ENCODE measurements at regions not wholly inside any gene's neighbourhood (a gene's known extent, or its start where the extent isn't known, plus 50 kb on each side); places are given as distances from the start of the nearest gene placed in this dataset.
"Not testable (repeated sequence)": the region's sequence is repeated elsewhere in the genome, so short reads cannot be mapped to it uniquely, and the experiment has no call there.

DNA sequence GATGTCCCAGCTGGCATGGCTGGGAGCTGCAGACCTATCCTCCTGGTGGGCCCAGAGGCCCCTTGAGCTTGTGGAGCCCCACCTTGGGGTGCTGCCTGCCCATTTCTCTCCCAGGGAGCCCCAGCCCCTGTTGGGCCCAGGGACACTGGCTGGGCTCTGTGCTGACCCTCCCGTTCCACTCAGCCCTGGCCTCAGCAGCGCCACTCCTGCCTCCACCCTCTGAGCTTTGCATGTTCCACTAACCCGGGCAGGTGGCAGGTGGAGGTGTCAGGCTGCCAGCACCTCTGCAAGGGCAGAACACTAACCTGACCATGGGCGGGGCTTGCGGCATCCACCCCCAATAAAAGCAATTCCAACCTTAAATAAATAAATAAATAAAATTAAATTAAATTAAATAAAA is 299.2 kb downstream of the LRIG3 start:
- DNase-seq (ENCODE audit: low spot score) (no peak), ATAC-seq (no peak)
- intact Hi-C loops (cut with DNase I), result no loop called here

DNA sequence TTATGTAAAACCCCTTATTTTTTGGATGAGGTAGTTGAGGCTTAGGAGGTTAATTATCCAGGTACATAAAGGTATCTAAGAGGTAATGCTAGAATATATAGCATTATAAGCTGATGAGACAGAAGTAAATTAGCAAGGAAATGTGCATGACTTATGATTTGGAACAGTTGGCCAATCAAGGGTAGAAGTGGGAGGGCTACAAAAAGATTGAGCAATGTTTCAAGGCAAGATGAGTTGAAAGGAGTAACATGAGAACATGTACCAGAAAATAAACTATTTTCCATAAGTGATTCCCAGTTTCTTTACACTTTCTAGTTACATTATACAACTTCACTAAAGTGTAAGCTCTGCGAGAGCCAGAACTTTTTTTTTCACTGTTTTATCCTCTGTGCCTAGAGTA is 290.9 kb downstream of the LRIG3 start:
- ATAC-seq (no peak), DNase-seq (ENCODE audit: low spot score) (no peak)
- intact Hi-C loops (cut with DNase I), result no loop called here

DNA sequence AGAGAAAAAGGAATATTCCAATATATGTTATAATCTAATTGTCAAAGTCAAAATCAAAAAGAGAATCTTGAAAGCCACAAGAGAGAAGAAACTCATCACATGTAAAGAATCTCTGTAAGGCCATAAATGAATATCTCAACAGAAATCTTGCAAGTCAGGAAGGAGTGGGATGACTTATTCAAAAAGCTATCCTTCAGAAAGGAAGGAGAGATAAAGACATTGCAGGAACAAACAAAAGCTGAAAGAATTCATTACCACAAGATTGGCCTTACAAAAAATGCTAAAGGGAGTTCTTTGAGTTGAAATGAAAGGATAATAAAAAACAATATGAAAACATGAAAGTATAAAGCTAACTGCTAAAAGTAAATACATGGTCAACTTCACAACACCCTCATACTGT is 286.8 kb downstream of the LRIG3 start:
- intact Hi-C loops (cut with DNase I), result no loop called here
- no peak for ATAC-seq
- no peak for DNase-seq (ENCODE audit: low spot score)

DNA sequence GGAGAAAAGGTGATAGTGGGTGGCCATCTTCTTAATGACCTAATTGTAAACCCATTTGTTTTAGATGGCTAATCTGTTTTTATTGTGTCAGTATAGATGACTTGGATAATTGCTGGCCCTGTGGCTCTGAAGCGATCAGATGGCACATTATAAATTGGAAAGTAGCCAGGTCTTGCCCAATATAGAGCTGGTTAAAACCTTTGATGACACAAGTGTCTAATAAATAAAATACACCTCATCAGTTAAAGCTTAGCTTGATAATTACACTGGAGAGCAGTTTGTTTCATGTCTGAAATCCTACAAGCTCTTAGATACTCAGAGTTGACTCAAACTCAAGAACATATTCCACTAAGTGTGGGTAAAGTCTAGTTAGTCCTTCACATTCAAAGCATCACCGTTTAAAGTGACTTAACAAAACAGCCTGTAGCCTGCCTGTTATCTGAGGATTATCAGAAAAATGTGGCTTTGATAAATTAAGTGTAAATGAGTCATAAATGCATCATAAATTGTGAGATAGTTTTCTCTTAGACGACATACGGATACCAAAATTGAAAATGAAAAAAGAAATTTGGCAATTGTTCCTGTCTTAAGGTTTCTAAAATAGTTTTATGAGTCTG is 280.9 kb downstream of the LRIG3 start:
- ATAC-seq (no peak), DNase-seq (ENCODE audit: low spot score) (no peak)
- intact Hi-C loops (cut with DNase I), result no loop called here

- ATAC-seq, result no peak
- intact Hi-C loops (cut with DNase I), result no loop called here
- DNase-seq (ENCODE audit: low spot score), result no peak
These were observed 280.0 kb downstream of the LRIG3 start for GRCh38 chr12:58640314-58640713.

DNA sequence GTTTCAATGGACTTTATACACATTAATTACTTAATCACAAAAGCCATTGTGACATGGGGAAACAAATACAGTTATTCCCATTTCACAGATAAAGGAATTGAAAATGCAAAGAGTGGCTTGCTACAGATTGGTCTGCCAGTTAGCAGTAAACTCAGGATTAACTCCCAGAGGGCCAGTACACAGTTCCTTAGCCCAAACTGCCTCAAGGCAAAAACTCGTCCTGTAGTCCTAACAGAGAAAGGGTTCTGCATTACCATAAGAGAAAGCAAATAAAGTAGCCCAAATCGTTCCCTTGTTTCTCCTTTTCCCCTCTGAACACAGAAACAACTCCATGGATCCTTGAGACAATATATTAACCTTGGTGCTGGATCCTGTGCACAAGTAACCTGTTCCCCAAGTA is 274.4 kb downstream of the LRIG3 start:
- ATAC-seq, result no peak
- DNase-seq (ENCODE audit: low spot score), result no peak
- intact Hi-C loops (cut with DNase I), result no loop called here

DNA sequence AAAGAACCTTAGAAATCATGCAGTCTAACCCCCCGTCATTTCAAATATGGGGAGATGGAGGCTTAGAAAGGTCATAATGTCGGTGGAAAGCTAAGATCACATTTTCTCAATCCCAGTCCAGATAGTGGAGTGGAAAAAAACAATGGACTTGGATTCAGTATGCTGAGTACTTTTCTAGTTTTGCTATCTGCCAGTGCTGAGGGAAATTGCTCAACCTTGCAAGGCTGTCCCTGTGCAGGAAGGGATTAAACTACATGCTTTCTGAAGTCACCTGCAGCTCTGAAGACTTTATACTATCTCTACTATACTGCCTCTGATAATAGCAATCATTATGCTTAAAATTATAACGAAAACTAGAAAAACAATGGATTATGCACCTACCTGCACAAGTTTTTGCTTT is 272.8 kb downstream of the LRIG3 start:
- intact Hi-C loops (cut with DNase I), result no loop called here
- DNase-seq (ENCODE audit: low spot score), result no peak
- ATAC-seq, result no peak

GRCh38 chr12:58648176-58648575 is 272.1 kb downstream of the LRIG3 start:
- DNase-seq (ENCODE audit: low spot score) (no peak), ATAC-seq (no peak)
- intact Hi-C loops (cut with DNase I), result no loop called here

DNA sequence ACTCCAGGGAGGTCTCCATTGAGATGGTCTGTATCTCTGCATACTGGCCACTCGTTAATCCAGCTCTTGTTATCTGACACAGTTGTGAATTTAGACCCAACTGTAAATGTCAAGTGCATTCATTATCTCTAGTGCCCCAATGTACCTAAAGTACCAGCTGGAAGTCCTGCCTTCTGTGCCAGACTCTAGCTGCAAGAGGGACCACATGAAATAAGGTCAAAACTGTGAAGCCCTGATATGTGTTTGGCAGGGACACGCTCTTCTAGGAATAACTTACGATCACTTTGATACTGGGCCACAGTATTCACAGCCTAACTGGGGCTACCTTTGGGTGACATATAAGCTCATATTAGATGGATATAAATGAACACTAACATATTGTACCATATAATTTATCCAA is 268.5 kb downstream of the LRIG3 start:
- intact Hi-C loops (cut with DNase I), result no loop called here
- ATAC-seq (no peak), DNase-seq (ENCODE audit: low spot score) (no peak)

- intact Hi-C loops (cut with DNase I), result no loop called here
- ATAC-seq (no peak), DNase-seq (ENCODE audit: low spot score) (no peak)
These were observed 266.3 kb downstream of the LRIG3 start for GRCh38 chr12:58654021-58654420.

DNA sequence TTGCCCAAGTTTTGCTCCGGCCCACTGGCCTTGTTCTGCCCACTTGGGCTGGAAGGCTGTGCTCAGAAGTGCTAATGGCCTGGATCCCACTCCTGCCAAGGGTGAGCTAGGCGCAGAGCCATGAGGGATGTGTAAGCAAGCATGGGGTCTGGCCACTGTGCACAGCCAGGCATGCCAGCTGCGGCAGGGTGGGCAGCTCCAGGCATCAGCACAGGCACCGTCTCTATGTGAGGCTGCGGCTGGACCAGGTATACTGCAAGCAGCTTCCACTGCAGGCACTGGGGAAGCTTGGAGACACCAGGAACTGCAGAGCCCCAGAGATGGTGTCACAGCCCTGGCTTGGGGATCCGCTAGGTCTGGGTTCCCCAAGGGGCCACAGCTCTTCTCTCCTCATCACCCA is 264.9 kb downstream of the LRIG3 start:
- DNase-seq (ENCODE audit: low spot score) (no peak), ATAC-seq (no peak)
- intact Hi-C loops (cut with DNase I), result no loop called here

GRCh38 chr12:58656254-58657009 is 263.9 kb downstream of the LRIG3 start:
- no peak for DNase-seq (ENCODE audit: low spot score)

GRCh38 chr12:58657190-58657589 is 263.1 kb downstream of the LRIG3 start:
- no peak for DNase-seq (ENCODE audit: low spot score)
- intact Hi-C loops (cut with DNase I), result no loop called here
- ATAC-seq, result no peak

More at GRCh38 chr12:58656254-58657009, 263.9 kb downstream of the LRIG3 start:
- ATAC-seq, result no peak
- intact Hi-C loops (cut with DNase I), result no loop called here

DNA sequence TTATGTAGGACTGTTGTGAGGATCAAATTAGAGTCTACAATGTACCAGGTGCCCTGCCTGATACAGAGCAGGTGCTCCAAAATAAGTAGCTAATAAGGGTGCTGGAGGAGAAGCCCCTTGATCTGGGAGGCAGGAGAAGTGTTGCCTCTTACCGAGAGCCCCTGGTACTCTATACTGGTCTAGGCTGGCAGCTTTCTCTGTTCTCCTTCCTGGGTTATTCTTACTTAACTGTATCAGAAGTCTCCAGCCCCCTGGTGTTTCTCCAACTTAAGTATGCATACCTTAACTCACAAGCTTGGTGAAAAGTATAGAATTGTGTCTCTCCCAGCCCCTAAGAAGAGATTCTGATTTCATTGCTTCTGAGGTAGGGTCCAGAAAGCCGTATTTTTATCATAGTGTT is 254.9 kb downstream of the LRIG3 start:
- intact Hi-C loops (cut with DNase I), result no loop called here
- no peak for DNase-seq (ENCODE audit: low spot score)
- no peak for ATAC-seq

GRCh38 chr12:58668233-58668632 is 252.1 kb downstream of the LRIG3 start:
- intact Hi-C loops (cut with DNase I), result no loop called here
- no peak for DNase-seq (ENCODE audit: low spot score)
- no peak for ATAC-seq

- DNase-seq (ENCODE audit: low spot score) (no peak), ATAC-seq (no peak)
- intact Hi-C loops (cut with DNase I), result no loop called here
These were observed 251.4 kb downstream of the LRIG3 start for GRCh38 chr12:58668871-58669270.

DNA sequence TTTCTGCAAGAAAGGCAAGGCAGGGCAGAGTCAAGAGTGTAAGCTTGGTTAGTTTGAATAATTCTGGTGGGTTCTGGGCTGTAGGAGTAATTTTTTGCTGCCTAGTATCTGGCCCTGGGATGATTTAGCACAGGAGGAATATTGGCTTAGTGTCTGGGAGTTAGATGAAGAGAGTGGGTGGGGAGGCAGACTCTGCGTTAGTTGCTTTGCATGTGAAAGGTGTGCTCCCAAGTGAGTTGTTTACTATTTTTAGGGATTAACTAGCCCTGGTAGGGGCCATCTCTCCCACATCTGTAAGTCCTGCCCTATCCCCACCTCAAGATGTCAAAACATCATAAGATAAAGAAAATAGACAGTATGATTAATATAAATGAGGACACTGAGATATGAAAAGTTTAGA is 249.7 kb downstream of the LRIG3 start:
- intact Hi-C loops (cut with DNase I), result no loop called here
- no peak for DNase-seq (ENCODE audit: low spot score)
- ATAC-seq, result no peak

DNA sequence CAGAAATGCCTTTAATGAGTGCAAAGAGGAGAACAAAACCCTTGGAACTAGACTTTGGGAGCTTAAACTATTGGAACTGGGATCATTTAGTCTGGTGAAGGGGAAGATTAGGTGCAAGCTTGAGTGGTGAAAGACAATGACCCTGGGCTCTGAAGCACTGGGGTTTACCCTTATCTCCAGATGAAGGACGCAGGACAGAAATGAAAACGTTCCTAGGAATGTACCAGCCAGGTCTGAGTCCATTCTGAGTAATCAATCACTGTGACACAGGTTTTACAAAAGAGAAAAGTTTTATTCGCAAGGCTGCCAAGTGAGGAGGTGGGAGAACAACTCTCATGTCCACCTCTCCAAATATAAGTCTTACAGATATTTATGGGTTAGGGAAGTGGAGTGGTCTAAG is 249.1 kb downstream of the LRIG3 start:
- ATAC-seq (no peak), DNase-seq (ENCODE audit: low spot score) (no peak)
- intact Hi-C loops (cut with DNase I), result no loop called here

GRCh38 chr12:58673021-58673420 is 247.3 kb downstream of the LRIG3 start:
- DNase-seq (ENCODE audit: low spot score), result no peak

GRCh38 chr12:58677833-58678232 is 242.5 kb downstream of the LRIG3 start:
- intact Hi-C loops (cut with DNase I); DNase-seq (ENCODE audit: low spot score); ATAC-seq: not testable (repeated sequence)

More at GRCh38 chr12:58673021-58673420, 247.3 kb downstream of the LRIG3 start:
- no peak for ATAC-seq
- intact Hi-C loops (cut with DNase I), result no loop called here

DNA sequence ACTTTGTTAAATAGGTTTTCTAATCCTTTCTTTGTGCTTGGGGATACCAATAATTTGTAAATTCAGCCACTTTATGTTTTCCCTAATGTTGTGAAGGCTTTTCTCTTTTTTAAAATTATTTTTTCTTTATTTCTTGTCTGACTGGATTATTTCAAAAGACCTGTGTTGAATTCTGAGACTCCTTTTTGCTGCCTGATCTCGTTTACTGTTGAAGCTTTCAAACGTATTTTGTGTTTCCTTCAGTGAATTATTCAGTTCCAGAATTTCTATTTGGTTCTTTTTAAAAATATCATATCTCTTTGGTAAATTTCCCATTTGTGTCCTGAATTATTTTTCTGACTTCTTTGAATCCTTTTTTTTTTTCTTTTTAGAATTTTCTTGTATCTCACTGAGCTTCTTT is 241.6 kb downstream of the LRIG3 start:
- DNase-seq (ENCODE audit: low spot score), result no peak
- ATAC-seq, result no peak
- intact Hi-C loops (cut with DNase I), result no loop called here
